Fibroblast of villous mesenchyme (primary cell): ENCODE measurements at regions not wholly inside any gene's neighbourhood (a gene's known extent, or its start where the extent isn't known, plus 50 kb on each side); places are given as distances from the start of the nearest gene placed in this dataset.

Experiments used
- DNase-seq: peaks from one replicate; pipeline ENCODE4 v3.0.0-alpha.2; 2010; ENCODE audit warnings: low read depth
- H3K4me3 ChIP-seq: 2 replicates; pipeline ENCODE4 v1.5.1; 2011; ENCODE audit warnings: low read depth, mild to moderate bottlenecking, low read length
- TF ChIP-seq, protein P1 (sequence below): IDR thresholded peaks from 2 replicates; pipeline ENCODE4 v1.5.1; 2012; ENCODE audit warnings: low read depth, mild to moderate bottlenecking, low read length; ENCODE audit not compliant: insufficient read depth

GRCh38 chr22:47780281-47780875 lies 1017.9 kb downstream of the TBC1D22A start:
- TF ChIP-seq, protein P1, sequence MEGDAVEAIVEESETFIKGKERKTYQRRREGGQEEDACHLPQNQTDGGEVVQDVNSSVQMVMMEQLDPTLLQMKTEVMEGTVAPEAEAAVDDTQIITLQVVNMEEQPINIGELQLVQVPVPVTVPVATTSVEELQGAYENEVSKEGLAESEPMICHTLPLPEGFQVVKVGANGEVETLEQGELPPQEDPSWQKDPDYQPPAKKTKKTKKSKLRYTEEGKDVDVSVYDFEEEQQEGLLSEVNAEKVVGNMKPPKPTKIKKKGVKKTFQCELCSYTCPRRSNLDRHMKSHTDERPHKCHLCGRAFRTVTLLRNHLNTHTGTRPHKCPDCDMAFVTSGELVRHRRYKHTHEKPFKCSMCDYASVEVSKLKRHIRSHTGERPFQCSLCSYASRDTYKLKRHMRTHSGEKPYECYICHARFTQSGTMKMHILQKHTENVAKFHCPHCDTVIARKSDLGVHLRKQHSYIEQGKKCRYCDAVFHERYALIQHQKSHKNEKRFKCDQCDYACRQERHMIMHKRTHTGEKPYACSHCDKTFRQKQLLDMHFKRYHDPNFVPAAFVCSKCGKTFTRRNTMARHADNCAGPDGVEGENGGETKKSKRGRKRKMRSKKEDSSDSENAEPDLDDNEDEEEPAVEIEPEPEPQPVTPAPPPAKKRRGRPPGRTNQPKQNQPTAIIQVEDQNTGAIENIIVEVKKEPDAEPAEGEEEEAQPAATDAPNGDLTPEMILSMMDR, result no peak
- H3K4me3 ChIP-seq, result no peak overlapping the region

DNA sequence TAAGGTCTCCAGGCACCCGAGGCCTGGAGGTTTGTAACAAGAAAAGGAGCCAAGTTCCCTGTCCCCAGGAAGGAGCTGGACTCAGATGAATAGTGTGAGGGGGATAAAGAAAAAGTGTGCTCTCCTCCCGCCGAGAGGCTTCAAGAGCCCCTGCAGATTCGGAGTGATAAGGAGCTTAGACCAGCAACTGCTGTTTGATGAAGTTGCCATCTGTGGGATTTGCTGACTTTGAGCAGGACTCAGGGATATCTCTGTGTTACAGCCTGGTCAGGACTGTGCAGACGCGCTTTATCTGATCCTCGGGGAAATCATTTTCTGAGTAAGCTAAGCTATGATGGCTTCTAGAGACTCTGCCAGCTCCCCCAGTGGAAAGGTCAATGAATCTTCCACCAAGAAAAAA lies 1017.0 kb downstream of the TBC1D22A start:
- TF ChIP-seq, protein P1, result no peak
- DNase-seq, result no peak
- H3K4me3 ChIP-seq, result no peak overlapping the region

More at GRCh38 chr22:47780281-47780875, 1017.9 kb downstream of the TBC1D22A start:
- DNase-seq, result no peak

GRCh38 chr22:47778160-47778658 lies 1015.8 kb downstream of the TBC1D22A start:
- no peak overlapping the region for H3K4me3 ChIP-seq
- TF ChIP-seq, protein P1, result no peak
- DNase-seq, result no peak

- TF ChIP-seq, protein P1, result no peak
- no peak overlapping the region for H3K4me3 ChIP-seq
- no peak for DNase-seq
These were observed 1015.0 kb downstream of the TBC1D22A start for GRCh38 chr22:47777426-47777825.

DNA sequence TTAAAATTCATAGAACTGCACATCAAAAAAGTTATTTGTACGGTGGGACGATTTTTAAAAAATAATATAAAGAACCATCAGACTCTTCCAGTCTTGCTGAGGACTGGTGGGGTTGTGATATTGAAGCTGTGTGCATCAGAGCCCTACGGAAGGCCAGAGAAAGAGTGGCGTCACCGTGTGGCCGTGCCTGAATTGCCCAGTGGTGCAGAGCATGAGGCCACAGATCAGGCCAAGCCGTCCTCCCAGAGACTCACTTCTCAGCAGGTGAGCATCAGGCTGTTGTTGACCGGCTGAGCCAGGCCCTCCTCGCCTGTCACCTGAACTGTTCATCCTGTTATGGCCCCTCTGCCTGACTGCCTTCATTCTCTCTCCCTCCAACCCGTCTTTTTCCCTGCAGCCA lies 1013.9 kb downstream of the TBC1D22A start:
- TF ChIP-seq, protein P1, result no peak
- no peak for DNase-seq

DNA sequence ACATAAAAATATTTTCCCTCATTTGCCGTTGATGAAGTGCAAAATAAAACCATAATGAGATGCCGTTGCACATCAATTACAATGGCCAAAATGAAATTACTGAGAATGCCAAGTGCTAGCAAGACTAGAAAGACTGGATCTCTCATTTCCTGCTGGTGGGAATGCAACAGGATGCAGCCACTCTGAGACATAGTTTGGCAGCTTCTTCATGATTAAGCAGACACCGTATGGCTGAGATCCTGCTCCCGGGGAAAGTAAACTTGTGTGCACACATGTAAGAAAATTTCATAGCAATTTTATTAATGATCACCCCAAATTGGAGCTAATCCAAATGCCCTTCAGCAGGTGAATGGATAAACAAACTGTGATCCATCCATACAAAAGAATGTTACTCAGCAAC lies 1013.2 kb downstream of the TBC1D22A start:
- no peak for DNase-seq
- TF ChIP-seq, protein P1, result no peak
- no peak overlapping the region for H3K4me3 ChIP-seq

More for the DNA sequence above, 1013.9 kb downstream of the TBC1D22A start:
- no peak overlapping the region for H3K4me3 ChIP-seq

- no peak for DNase-seq
- TF ChIP-seq, protein P1, result no peak
- H3K4me3 ChIP-seq, result no peak overlapping the region
These were observed 1012.7 kb downstream of the TBC1D22A start for GRCh38 chr22:47775191-47775590.
